Adrenal gland (tissue), 9 donors: ENCODE measurements at regions not wholly inside any gene's neighbourhood (a gene's known extent, or its start where the extent isn't known, plus 50 kb on each side); places are given as distances from the start of the nearest gene placed in this dataset.

Source experiments
- DNase-seq, 7 donors: peaks; one replicate each; pipeline ENCODE4 v3.0.0-alpha.2; 2019 to 2020
- H3K27ac ChIP-seq, 5 donors: fragments of 200-600 bp; sonication (generic) in 4 of 5; 1 replicate in 3 of 5; 2 replicates in 2 of 5; pipeline versions ENCODE4 v1.5.1 to v1.8.0; 2016 to 2020; ENCODE audit warnings: mild to moderate bottlenecking in 1 of 5
- H3K27me3 ChIP-seq: fragments of 200-600 bp; 2 replicates; pipeline ENCODE4 v1.8.0; 2021
- H3K36me3 ChIP-seq, 2 donors: fragments of 200-600 bp; replicated peaks in 1 of 2; 1 replicate in 1 of 2; 2 replicates in 1 of 2; pipeline versions ENCODE4 v1.5.1 to v1.8.0; 2018 to 2022
- H3K4me1 ChIP-seq, 2 donors: fragments of 200-600 bp; replicated peaks in 1 of 2; 1 replicate in 1 of 2; 2 replicates in 1 of 2; pipeline versions ENCODE4 v1.5.1 to v1.8.0; 2018 to 2021
- H3K4me3 ChIP-seq, 4 donors: fragments of 200-600 bp; sonication (generic) in 3 of 4; one replicate each; pipeline ENCODE4 v1.5.1; 2016 to 2018
- H3K9me3 ChIP-seq, 3 donors: fragments of 200-600 bp; sonication (generic) in 1 of 3; replicated peaks in 1 of 3; 1 replicate in 2 of 3; 2 replicates in 1 of 3; pipeline versions ENCODE4 v1.5.1 to v1.8.0; 2016 to 2021
- CTCF ChIP-seq, 6 experiments: fragments of 450-650 bp in 4 of 6; fragments of 200-600 bp in 2 of 6; sonication (generic) in 1 of 6; IDR thresholded peaks; 1 replicate in 5 of 6; 2 replicates in 1 of 6; pipeline versions ENCODE4 v1.5.1 to v1.8.0; 2016 to 2021; ENCODE audit warnings: antibody characterized with exemption in 6 of 6, mild to moderate bottlenecking in 2 of 6, moderate library complexity in 1 of 6
- POLR2A ChIP-seq, 2 donors: fragments of 450-650 bp; IDR thresholded peaks; one replicate each; pipeline ENCODE4 v1.6.1; 2017; ENCODE audit warnings: antibody characterized with exemption in 2 of 2, mild to moderate bottlenecking in 2 of 2, moderate library complexity in 1 of 2
- WGBS, 4 donors: extraction: QIAGEN DNeasy Blood & Tissue Kit in 2 of 4; methylation state at CpG; one replicate each; pipeline versions ENCODE4 v1.1.5 to v1.1.7; 2013 to 2017; 5-methylcytosine and 5-hydroxymethylcytosine counted together
- intact Hi-C, 2 donors: fragments of 100-400 bp; cut with DNase I; formaldehyde crosslinking; loops; one replicate each; pipeline versions ENCODE4 v1.14.1 to v1.15.0; 2022 to 2023
- donor health status: healthy with polysubstance abuse.
- donor health status: Bipolar disorder and iron deficiency.
- donor health status: DM: yes; HTN: yes; CAD: no.
- donor health status: DM: no; HTN: no; CAD: no.
- donor health status: DM: no; HTN: no; CAD: no.

- WGBS, 4 donors: 77 to 81% (median 81%) methylated on average over 7 of the region's 7 CpGs
- peaks cover 5 to 6% of the 10 kb centered on the region in 2 donors for H3K4me1 ChIP-seq
Measured at GRCh38 chr1:170238704-170239391, 93.1 kb downstream of the NTMT2 start.

GRCh38 chr1:170239445-170239844 is 93.7 kb downstream of the NTMT2 start:
- Histone ChIP-seq H3K9me3 (no peaks in the 10 kb centered on the region), H3K4me1 (peaks cover 5 to 6% of the 10 kb centered on the region in 2 donors), H3K36me3 (no peaks in the 10 kb centered on the region), H3K4me3 (no peak overlapping the region), H3K27ac (no peak overlapping the region), H3K27me3 (no peaks in the 10 kb centered on the region)
- DNase-seq: peak in 4 of 7 donors; percentile 8 to 46 (median 32)
- WGBS, 4 donors: 39 to 56% (median 44%) methylated on average over 3 of the region's 3 CpGs
- intact Hi-C loops: no loop called here
- TF ChIP-seq CTCF (IDR thresholded peaks at IDR 0.05) (no peak), POLR2A (IDR thresholded peaks at IDR 0.05) (no peak)

More at GRCh38 chr1:170238704-170239391, 93.1 kb downstream of the NTMT2 start:
- TF ChIP-seq POLR2A (IDR thresholded peaks at IDR 0.05) (no peak), CTCF (IDR thresholded peaks at IDR 0.05) (no peak)
- Histone ChIP-seq H3K27me3 (no peaks in the 10 kb centered on the region), H3K4me3 (no peak overlapping the region), H3K27ac (no peak overlapping the region), H3K36me3 (no peaks in the 10 kb centered on the region), H3K9me3 (no peaks in the 10 kb centered on the region)
- DNase-seq: no peak
- intact Hi-C loops: no loop called here

- H3K4me3 ChIP-seq: no peak overlapping the region
- 80 to 91% (median 87%) methylated on average over 2 of the region's 2 CpGs for WGBS, 4 donors
- peaks cover 5 to 6% of the 10 kb centered on the region in 2 donors for H3K4me1 ChIP-seq
- TF ChIP-seq POLR2A (IDR thresholded peaks at IDR 0.05): no peak
- TF ChIP-seq CTCF (IDR thresholded peaks at IDR 0.05): no peak
- intact Hi-C loops: no loop called here
- H3K9me3 ChIP-seq: no peaks in the 10 kb centered on the region
- H3K27ac ChIP-seq: no peak overlapping the region
- H3K36me3 ChIP-seq: no peaks in the 10 kb centered on the region
- no peaks in the 10 kb centered on the region for H3K27me3 ChIP-seq
- no peak for DNase-seq
Measured at GRCh38 chr1:170240409-170240808, 94.7 kb downstream of the NTMT2 start.

GRCh38 chr1:170241266-170241851 is 95.6 kb downstream of the NTMT2 start:
- no peaks in the 10 kb centered on the region for H3K36me3 ChIP-seq
- no peaks in the 10 kb centered on the region for H3K9me3 ChIP-seq
- WGBS, 4 donors: 42 to 49% (median 48%) methylated on average over 7 of the region's 7 CpGs
- peak in 6 of 7 donors; percentile 49 to 74 (median 62) for DNase-seq
- peak overlapping the region in 1 of 5 donors; percentile 20 for H3K27ac ChIP-seq
- intact Hi-C loops: no loop called here
- no peaks in the 10 kb centered on the region for H3K27me3 ChIP-seq
- no peak for TF ChIP-seq POLR2A (IDR thresholded peaks at IDR 0.05)
- TF ChIP-seq CTCF (IDR thresholded peaks at IDR 0.05): peak in 1 of 6 experiments; percentile 3
- H3K4me3 ChIP-seq: no peak overlapping the region
- H3K4me1 ChIP-seq: peaks cover 5 to 6% of the 10 kb centered on the region in 2 donors
